ENCODE measurements at regions not wholly inside any gene's neighbourhood (a gene's known extent, or its start where the extent isn't known, plus 50 kb on each side); places are given as distances from the start of the nearest gene placed in this dataset.

GRCh38 chr4:126548890-126549289, 1083.9 kb upstream of the INTU start:
- Histone ChIP-seq H3K9ac (ENCODE audit: low read depth in 1 of 2, low read length in 2 of 2) (no peak overlapping the region), H3K4me3 (ENCODE audit: low read depth in 1 of 3, low read length in 3 of 3) (no peak overlapping the region), H3K4me1 (ENCODE audit: control insufficient read depth in 4 of 4, insufficient read depth in 4 of 4, low read length in 3 of 4) (no peaks in the 10 kb centered on the region), H3K9me3 (ENCODE audit: control insufficient read depth in 4 of 4, low read length in 3 of 4) (no peaks in the 10 kb centered on the region), H3K27ac (ENCODE audit: low read depth in 1 of 2, low read length in 2 of 2) (no peak overlapping the region), H3K27me3 (ENCODE audit: control insufficient read depth in 4 of 4, insufficient read depth in 4 of 4, low read length in 3 of 4) (no peaks in the 10 kb centered on the region), H3K36me3 (ENCODE audit: control insufficient read depth in 4 of 4, insufficient read depth in 3 of 4, low read depth in 1 of 4, low read length in 3 of 4) (no peaks in the 10 kb centered on the region)
- no peak for DNase-seq (ENCODE audit: low spot score)
- TF ChIP-seq SP1 (IDR thresholded peaks at IDR 0.05) = no peak
- TF ChIP-seq JUND (IDR thresholded peaks at IDR 0.05) = no peak
- TF ChIP-seq CTCF (IDR thresholded peaks at IDR 0.05; ENCODE audit: low read depth, low read length, missing input control) = no peak
- TF ChIP-seq EGR1 (IDR thresholded peaks at IDR 0.05; ENCODE audit: low read depth in 2 of 2) = no peak
- TF ChIP-seq YY1 (IDR thresholded peaks at IDR 0.05) = no peak
- TF ChIP-seq REST (IDR thresholded peaks at IDR 0.05) = no peak
- TF ChIP-seq ATF3 (IDR thresholded peaks at IDR 0.05) = no peak
- TF ChIP-seq HNF4A (conservative IDR thresholded peaks at IDR 0.05) = no peak

DNA sequence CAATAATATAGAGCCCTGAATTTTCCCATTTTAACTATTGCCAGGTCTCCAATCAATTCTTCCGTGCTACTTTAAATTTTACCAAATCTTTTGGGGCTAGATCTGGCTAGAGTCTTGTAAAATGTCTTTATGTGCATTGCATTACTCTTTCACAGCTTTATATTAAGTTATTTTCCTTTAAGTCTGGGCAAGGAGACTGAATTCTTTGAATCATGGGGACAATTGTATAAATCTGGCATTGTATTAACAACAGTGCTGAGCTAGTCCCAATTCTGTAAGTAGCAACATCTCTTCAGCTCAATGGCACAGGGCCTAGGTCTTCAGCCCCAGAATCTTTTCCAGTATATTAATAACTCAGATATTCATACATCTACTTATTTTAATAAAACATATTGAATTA, 1080.4 kb upstream of the INTU start:
- TF ChIP-seq, protein P1, sequence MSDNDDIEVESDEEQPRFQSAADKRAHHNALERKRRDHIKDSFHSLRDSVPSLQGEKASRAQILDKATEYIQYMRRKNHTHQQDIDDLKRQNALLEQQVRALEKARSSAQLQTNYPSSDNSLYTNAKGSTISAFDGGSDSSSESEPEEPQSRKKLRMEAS (IDR thresholded peaks at IDR 0.05) = no peak
- TF ChIP-seq EGR1 (IDR thresholded peaks at IDR 0.05; ENCODE audit: low read depth in 2 of 2) = no peak
- TF ChIP-seq, protein P2, sequence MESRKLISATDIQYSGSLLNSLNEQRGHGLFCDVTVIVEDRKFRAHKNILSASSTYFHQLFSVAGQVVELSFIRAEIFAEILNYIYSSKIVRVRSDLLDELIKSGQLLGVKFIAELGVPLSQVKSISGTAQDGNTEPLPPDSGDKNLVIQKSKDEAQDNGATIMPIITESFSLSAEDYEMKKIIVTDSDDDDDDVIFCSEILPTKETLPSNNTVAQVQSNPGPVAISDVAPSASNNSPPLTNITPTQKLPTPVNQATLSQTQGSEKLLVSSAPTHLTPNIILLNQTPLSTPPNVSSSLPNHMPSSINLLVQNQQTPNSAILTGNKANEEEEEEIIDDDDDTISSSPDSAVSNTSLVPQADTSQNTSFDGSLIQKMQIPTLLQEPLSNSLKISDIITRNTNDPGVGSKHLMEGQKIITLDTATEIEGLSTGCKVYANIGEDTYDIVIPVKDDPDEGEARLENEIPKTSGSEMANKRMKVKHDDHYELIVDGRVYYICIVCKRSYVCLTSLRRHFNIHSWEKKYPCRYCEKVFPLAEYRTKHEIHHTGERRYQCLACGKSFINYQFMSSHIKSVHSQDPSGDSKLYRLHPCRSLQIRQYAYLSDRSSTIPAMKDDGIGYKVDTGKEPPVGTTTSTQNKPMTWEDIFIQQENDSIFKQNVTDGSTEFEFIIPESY (IDR thresholded peaks at IDR 0.05) = no peak
- TF ChIP-seq ATF3 (IDR thresholded peaks at IDR 0.05) = no peak
- no peak for TF ChIP-seq NR2F2 (IDR thresholded peaks at IDR 0.05)
- no peak for DNase-seq (ENCODE audit: low spot score)
- Histone ChIP-seq H3K4me1 (ENCODE audit: control insufficient read depth in 4 of 4, insufficient read depth in 4 of 4, low read length in 3 of 4) (no peaks in the 10 kb centered on the region), H3K4me3 (ENCODE audit: low read depth in 1 of 3, low read length in 3 of 3) (no peak overlapping the region), H3K9ac (ENCODE audit: low read depth in 1 of 2, low read length in 2 of 2) (no peak overlapping the region), H3K27me3 (ENCODE audit: control insufficient read depth in 4 of 4, insufficient read depth in 4 of 4, low read length in 3 of 4) (no peaks in the 10 kb centered on the region), H3K27ac (ENCODE audit: low read depth in 1 of 2, low read length in 2 of 2) (no peak overlapping the region), H3K36me3 (ENCODE audit: control insufficient read depth in 4 of 4, insufficient read depth in 3 of 4, low read depth in 1 of 4, low read length in 3 of 4) (no peaks in the 10 kb centered on the region), H3K9me3 (ENCODE audit: control insufficient read depth in 4 of 4, low read length in 3 of 4) (no peaks in the 10 kb centered on the region)
- 70% methylated on average over 1 of the region's 1 CpG for WGBS
